ENCODE measurements at regions not wholly inside any gene's neighbourhood (a gene's known extent, or its start where the extent isn't known, plus 50 kb on each side); places are given as distances from the start of the nearest gene placed in this dataset.

- H3K4me3 ChIP-seq (ENCODE audit: low read depth, low read length) = no peak overlapping the region
- DNase-seq = no peak
- no peaks in the 10 kb centered on the region for H3K27me3 ChIP-seq (replicated peaks)
- H3K36me3 ChIP-seq (replicated peaks) = no peaks in the 10 kb centered on the region
- H3K27ac ChIP-seq = no peak overlapping the region
- in situ Hi-C loops (cut with HindIII; ENCODE audit: low pct_ligation_motif_present, low sequenced_read_pairs) = no loop called here
- no peak for TF ChIP-seq CTCF (IDR thresholded peaks at IDR 0.05; ENCODE audit: low read depth, low read length, missing control alignments)
Observed at GRCh38 chr5:72619251-72619650, 112.0 kb upstream of the ZNF366 start.

- H3K27me3 ChIP-seq (replicated peaks) = no peaks in the 10 kb centered on the region
- no peak for DNase-seq
- TF ChIP-seq CTCF (IDR thresholded peaks at IDR 0.05; ENCODE audit: low read depth, low read length, missing control alignments) = no peak
- H3K36me3 ChIP-seq (replicated peaks) = no peaks in the 10 kb centered on the region
- in situ Hi-C loops (cut with HindIII; ENCODE audit: low pct_ligation_motif_present, low sequenced_read_pairs) = no loop called here
- H3K27ac ChIP-seq = no peak overlapping the region
- no peak overlapping the region for H3K4me3 ChIP-seq (ENCODE audit: low read depth, low read length)
Observed at GRCh38 chr5:72618708-72619107, 111.5 kb upstream of the ZNF366 start.

GRCh38 chr5:72615061-72615460, 107.9 kb upstream of the ZNF366 start:
- in situ Hi-C loops (cut with HindIII; ENCODE audit: low pct_ligation_motif_present, low sequenced_read_pairs) = no loop called here
- Histone ChIP-seq H3K4me3 (ENCODE audit: low read depth, low read length) (no peak overlapping the region), H3K27ac (no peak overlapping the region), H3K36me3 (replicated peaks) (no peaks in the 10 kb centered on the region), H3K27me3 (replicated peaks) (no peaks in the 10 kb centered on the region)
- TF ChIP-seq CTCF (IDR thresholded peaks at IDR 0.05; ENCODE audit: low read depth, low read length, missing control alignments) = no peak
- DNase-seq = no peak

GRCh38 chr5:72613515-72613914, 106.3 kb upstream of the ZNF366 start:
- Histone ChIP-seq H3K36me3 (replicated peaks) (no peaks in the 10 kb centered on the region), H3K27ac (no peak overlapping the region), H3K4me3 (ENCODE audit: low read depth, low read length) (no peak overlapping the region), H3K27me3 (replicated peaks) (no peaks in the 10 kb centered on the region)
- no peak for DNase-seq
- in situ Hi-C loops (cut with HindIII; ENCODE audit: low pct_ligation_motif_present, low sequenced_read_pairs) = no loop called here
- TF ChIP-seq CTCF (IDR thresholded peaks at IDR 0.05; ENCODE audit: low read depth, low read length, missing control alignments) = no peak

GRCh38 chr5:72612810-72613209, 105.6 kb upstream of the ZNF366 start:
- H3K36me3 ChIP-seq (replicated peaks) = no peaks in the 10 kb centered on the region
- no peak for TF ChIP-seq CTCF (IDR thresholded peaks at IDR 0.05; ENCODE audit: low read depth, low read length, missing control alignments)
- in situ Hi-C loops (cut with HindIII; ENCODE audit: low pct_ligation_motif_present, low sequenced_read_pairs) = no loop called here

GRCh38 chr5:72611118-72611730, 104.0 kb upstream of the ZNF366 start:
- Histone ChIP-seq H3K27ac (no peak overlapping the region), H3K4me3 (ENCODE audit: low read depth, low read length) (no peak overlapping the region), H3K27me3 (replicated peaks) (no peaks in the 10 kb centered on the region), H3K36me3 (replicated peaks) (no peaks in the 10 kb centered on the region)
- DNase-seq = peak; percentile 72
- TF ChIP-seq CTCF (IDR thresholded peaks at IDR 0.05; ENCODE audit: low read depth, low read length, missing control alignments) = peak; percentile 100
- in situ Hi-C loops (cut with HindIII; ENCODE audit: low pct_ligation_motif_present, low sequenced_read_pairs) = no loop called here

More at GRCh38 chr5:72612810-72613209, 105.6 kb upstream of the ZNF366 start:
- Histone ChIP-seq H3K27ac (no peak overlapping the region), H3K27me3 (replicated peaks) (no peaks in the 10 kb centered on the region), H3K4me3 (ENCODE audit: low read depth, low read length) (no peak overlapping the region)
- no peak for DNase-seq

Measured in brain microvascular endothelial cell (primary cell).